Stomach (tissue), 4 donors: ENCODE measurements at regions not wholly inside any gene's neighbourhood (a gene's known extent, or its start where the extent isn't known, plus 50 kb on each side); places are given as distances from the start of the nearest gene placed in this dataset.

Experiments used
- POLR2A ChIP-seq, 4 donors: fragments of 450-650 bp; IDR thresholded peaks; one replicate each; pipeline ENCODE4 v1.6.1; 2016; ENCODE audit warnings: antibody characterized with exemption in 4 of 4, control low read depth in 2 of 4, mild to moderate bottlenecking in 1 of 4, moderate library complexity in 1 of 4
- POLR2AphosphoS5 ChIP-seq, 3 donors: sonication (generic); formaldehyde crosslinking; IDR thresholded peaks; one replicate each; pipeline ENCODE4 v1.6.1; 2016; ENCODE audit warnings: antibody characterized with exemption in 3 of 3
- TF ChIP-seq, protein P1 (sequence below), 7 experiments: fragments of 450-650 bp in 4 of 7; fragments of 200-600 bp in 3 of 7; sonication (generic) in 3 of 7; IDR thresholded peaks; one replicate each; pipeline ENCODE4 v1.5.1; 2016 to 2019; ENCODE audit warnings: antibody characterized with exemption in 7 of 7, control low read depth in 2 of 7, mild to moderate bottlenecking in 1 of 7

DNA sequence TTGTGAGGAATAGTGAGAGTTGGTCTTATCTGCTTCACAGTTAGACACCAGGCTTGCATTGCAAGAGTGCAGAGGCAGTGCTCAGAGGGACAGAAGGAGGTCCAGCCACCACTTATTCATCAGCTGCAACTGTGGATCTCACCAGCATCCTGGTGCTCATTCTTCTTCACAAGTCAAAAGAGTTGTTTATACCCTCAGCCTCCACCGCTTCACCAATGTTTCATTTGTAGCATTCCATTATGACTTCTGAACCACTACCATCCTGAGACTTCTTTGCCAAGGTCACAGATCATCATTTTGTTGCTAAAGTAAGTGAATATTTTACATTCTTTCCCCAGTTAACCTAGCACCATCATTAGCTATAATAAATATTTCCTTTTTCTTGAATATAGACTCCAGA, 230.5 kb upstream of the KITLG start:
- TF ChIP-seq, protein P1, sequence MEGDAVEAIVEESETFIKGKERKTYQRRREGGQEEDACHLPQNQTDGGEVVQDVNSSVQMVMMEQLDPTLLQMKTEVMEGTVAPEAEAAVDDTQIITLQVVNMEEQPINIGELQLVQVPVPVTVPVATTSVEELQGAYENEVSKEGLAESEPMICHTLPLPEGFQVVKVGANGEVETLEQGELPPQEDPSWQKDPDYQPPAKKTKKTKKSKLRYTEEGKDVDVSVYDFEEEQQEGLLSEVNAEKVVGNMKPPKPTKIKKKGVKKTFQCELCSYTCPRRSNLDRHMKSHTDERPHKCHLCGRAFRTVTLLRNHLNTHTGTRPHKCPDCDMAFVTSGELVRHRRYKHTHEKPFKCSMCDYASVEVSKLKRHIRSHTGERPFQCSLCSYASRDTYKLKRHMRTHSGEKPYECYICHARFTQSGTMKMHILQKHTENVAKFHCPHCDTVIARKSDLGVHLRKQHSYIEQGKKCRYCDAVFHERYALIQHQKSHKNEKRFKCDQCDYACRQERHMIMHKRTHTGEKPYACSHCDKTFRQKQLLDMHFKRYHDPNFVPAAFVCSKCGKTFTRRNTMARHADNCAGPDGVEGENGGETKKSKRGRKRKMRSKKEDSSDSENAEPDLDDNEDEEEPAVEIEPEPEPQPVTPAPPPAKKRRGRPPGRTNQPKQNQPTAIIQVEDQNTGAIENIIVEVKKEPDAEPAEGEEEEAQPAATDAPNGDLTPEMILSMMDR (IDR thresholded peaks at IDR 0.05) = no peak
- no peak for TF ChIP-seq POLR2A (IDR thresholded peaks at IDR 0.05)
- no peak for TF ChIP-seq POLR2AphosphoS5 (IDR thresholded peaks at IDR 0.05)
